Smooth muscle cell of the brain vasculature (primary cell): ENCODE measurements at regions not wholly inside any gene's neighbourhood (a gene's known extent, or its start where the extent isn't known, plus 50 kb on each side); places are given as distances from the start of the nearest gene placed in this dataset.
A peak's percentile ranks its signal among the peaks of the same experiment; 100 is the strongest.
"Not testable (repeated sequence)": the region's sequence is repeated elsewhere in the genome, so short reads cannot be mapped to it uniquely, and the experiment has no call there.

ENCODE experiments used
- DNase-seq: peaks from one replicate; pipeline ENCODE4 v3.0.0-alpha.2; 2012; ENCODE audit warnings: low read depth, low spot score

DNA sequence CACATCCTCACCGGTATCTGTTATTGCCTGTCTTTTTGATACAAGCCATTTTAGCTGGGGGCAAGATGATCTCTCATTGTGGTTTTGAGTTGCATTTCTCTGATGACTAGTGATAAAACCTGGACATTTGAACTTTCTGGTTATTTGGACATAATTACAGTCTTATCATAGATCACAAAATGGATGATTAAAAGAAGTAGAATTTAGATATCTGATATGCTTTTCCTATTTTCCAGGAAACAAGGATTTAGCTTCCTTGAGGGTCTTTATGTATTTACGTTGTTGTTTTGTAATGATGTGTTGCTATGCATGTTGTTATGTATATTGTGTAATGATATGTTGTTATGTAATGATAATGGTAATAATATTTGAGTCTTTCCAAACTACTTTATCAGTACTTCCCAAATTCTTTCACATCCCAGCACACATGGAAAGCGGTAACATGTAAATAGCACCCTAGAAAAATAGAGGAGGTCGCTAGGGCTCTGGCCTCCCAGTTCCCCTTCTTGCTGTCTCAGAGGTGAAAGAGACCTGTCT lies 53.8 kb downstream of the GJD2 start:
- no peak for DNase-seq

DNA sequence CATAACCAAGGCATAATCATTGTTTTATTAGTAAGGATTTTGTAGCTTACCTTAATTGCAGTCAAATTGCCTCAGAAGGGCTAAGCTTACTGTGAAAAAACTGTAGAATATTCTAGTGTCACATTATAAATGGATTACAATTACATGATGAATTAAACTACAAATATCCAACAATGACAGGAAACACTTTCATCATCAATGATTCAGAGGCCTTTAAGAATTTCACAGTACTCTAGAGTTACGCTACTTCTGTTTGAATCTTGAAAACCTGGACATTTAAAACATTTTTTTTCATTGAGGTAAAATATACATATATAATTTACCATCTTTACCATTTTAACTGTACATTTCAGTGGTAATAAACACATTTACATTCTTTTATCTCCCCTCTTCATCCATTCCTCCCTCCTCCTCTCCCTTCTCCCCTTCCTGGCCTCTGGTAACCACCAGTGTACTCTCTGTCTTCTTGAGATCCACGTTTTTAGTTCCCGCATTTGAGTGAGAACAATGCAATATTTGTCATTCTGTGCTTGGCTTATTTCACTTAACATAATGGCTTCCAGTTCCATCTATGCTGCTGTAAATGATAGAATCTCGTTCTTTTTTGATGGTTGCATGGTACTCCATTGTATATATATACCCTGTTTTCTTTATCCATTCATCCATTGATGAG lies 54.7 kb downstream of the GJD2 start:
- DNase-seq, result no peak

DNA sequence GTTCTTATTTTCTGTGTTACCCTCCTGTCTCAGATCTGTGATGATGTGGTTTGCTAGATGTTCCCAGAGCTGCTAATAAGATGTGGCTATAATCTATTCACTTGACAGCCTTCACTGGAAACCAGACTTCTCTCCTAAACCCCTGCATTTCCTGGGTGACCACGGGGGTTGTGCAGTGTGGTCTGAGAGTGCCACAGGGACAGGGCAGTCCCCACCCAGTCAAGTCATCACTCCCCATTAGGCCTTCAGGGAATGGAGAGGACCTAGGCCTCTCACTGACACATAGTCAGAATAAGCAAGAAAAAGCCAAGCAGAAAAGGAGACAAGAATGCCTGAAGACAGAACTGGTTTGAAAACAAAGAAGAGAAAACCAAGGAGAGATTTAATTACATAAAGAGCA lies 58.3 kb downstream of the GJD2 start:
- no peak for DNase-seq

DNA sequence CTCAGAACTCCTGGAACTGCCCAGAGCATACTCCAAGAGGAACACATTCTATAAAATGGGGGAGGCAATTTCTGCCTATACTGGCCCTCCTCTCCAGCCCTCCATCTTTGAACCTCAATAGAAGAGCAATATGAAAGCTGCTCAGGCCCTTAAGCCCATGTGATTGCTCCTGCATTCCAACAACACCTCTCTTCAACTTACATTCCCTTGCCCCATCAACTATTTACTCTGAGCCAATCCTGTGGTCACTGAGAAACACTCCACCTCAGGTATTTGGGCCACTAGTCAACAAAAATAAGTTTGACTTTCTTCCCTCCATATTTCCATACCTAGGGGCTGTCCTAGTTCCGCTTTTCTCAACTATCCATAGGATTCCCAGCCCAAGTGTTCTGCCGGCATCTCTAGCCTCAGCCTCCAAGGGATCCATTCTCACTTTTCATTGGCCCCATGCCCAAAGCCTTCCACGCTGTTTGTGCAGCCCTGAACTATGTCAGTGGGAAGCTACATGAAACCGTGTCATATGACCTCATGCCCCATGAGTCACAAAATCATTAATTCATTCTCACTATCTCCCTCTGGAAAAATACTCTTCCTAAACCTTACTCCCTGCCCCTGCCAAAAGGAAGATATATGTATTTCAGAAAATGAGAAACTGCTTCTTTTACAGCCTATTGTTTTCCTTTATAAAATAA lies 61.6 kb downstream of the GJD2 start:
- peak; percentile 62 for DNase-seq

DNA sequence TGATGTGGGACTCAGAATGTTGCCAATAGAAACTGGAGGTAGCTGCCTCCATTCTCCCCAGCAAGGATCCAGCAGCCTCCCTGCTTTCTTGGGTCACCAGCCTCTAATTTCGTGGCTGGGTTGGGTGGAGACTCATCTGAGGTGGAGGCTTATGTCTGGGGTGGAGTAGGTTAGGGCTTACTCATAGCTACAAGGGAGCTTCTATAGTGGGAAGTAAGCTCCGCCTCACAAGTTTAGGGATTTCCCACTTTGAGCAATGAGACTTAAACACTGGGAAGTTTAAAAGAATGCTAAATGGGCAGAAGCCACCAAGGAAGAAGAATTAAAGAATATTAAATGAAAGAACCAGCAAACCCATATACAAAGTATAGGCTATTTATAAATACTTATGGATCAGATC lies 63.8 kb downstream of the GJD2 start:
- DNase-seq, result no peak

DNA sequence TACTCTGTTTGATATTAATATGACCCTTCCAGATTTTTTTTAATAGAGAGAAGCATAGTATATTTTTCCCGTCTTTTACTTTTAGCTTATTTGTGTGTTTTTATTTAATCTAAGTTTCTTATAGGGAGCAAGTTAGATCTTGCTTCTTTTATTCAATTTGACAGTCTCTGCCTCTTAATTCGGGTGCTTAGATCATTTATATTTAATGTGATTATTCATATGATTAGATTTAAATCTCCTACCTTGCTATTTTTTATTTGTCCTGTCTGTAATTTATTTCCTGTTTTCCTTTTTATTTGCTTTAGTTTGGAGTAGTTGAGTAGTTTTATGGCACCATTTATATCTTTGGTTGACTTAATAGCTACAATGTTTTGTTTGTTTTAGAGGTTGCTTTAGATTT lies 66.1 kb downstream of the GJD2 start:
- DNase-seq, result no peak

DNA sequence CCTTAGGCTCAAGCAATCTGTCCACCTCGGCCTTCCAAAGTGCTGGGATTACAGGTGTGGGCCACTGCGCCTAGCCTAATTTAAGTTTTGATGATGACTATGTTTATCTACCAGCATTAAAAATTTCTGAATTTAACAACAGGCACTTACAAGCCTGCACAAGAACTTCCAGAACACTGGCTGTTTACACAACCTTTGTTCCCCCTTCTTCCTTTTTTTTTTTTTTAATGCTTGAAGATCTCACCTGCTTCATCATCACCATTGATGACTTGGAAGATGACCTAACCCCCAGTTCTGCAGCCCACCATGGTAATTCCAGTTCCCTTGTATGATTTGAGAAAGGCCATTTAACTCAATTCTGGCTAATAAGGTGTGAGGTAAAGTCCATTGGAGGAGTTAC lies 70.4 kb downstream of the GJD2 start:
- DNase-seq, result no peak

DNA sequence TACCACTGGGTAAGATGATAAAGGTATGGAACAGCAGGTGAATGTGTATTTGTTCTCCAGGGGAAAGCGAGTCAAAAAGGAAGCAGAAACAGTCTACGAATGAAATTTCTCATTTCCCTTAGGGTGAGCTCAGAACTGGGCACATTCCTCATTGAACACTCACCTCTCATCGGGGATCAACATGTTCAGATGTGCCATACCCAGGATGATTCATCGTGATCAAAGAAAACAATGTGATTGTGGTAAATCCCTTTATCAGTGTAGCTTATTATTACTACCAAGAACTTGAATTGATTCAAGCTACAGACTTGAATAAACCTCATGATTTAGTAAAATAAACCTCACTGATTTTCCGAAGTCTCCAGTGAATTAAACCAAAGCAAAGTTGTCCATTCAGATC lies 72.1 kb downstream of the GJD2 start:
- DNase-seq, result no peak

DNA sequence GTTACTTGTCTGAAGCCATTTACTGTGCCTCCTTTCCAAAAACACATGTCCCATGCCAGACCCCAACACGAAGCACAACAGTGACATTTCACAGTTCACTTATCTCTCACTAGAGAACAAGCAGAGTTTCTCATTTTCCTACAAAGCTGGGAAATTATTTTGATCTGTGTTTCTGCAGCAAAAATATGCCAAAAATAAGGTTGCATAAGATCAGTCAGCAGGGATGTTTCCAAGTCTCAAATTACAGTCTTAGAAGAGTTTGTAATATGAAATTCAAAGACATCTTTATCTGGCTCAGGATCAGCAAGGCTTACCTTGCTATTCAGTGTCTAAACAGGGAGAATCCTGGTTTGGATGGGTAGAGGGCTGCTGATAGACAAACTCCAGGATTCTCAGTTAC lies 75.5 kb downstream of the GJD2 start:
- DNase-seq, result no peak

DNA sequence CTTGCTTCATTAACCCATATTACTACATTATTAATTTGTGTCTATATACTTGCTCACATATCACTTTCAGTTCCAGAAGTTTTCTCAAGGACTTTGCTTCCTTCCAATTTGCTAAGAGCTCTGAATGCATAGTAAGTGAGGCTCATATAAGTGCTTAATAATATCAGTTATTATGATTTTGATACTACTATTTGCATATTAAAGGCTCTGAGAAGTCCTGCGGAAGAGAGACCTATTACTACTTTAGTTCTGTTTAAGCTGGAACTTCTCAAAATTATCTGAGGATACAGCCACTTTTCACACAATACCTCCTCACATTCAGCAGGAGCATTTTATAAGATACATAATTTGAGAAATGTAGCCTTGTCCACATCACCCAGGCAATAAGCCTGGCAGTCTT lies 81.6 kb downstream of the GJD2 start:
- no peak for DNase-seq

DNA sequence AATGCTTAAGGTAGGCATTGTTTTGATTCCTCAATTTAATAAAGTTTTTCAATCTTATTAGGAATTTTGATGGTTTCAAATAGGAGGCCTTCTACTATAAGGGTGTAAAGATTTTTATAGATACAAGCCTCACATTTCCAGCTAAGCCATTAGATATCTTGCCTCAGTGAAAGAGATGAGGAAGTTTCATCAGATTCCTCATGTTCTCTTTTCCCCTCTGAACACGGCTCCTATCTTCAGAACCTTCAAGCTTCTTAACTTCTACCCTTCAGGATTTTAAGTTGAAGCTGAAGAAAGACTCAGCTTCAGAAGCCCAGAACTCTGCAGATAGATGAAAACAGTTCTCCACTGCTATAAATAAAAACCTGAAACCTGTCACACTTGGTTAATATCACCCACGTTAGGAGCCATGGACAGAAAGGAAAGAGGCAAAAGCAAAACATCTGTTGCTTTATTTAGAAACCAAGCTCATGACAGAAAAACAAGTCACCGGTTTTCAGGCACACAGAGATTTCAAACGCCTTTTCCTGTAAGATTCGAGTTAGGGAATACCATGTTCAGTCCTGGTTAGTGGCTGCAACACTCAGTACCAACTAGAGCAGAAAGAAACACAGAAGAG lies 82.2 kb upstream of the GOLGA8B start:
- DNase-seq, result no peak

DNA sequence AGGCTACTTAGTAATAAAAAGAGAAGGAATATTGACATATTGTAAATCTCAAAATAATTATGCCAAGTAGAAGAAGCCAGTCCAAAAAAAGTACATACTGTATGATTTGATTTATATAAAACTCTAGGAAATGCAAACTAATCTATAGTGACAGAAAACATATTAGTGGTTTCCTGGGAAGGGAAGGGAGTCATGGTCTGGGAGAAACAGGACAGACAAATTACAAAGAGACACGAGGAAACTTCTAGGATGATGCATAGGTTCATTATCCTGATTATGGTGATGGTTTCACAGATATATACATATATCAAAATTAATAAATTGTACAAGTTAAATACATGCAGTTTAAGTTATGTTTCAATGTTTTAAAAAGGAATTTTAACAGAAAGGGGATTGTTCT lies 81.0 kb upstream of the GOLGA8B start:
- no peak for DNase-seq

DNA sequence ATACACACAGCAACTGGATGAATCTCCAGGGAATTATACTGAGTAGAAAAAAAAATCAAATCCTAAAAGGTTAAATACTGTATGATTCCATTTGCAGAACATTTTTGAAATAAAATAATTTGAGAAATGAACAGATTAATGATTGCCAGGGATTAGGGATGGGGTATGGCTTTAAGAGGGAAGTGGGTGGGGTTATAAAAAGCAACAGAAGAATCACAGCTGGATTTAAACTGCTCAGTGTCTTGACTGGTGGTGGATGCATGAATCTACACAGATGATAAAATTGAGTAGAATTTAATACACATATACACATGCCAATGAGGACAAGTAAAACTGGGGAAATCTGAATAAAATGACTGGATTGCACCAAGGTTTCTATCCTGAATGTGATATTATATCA lies 79.7 kb upstream of the GOLGA8B start:
- DNase-seq, result no peak

DNA sequence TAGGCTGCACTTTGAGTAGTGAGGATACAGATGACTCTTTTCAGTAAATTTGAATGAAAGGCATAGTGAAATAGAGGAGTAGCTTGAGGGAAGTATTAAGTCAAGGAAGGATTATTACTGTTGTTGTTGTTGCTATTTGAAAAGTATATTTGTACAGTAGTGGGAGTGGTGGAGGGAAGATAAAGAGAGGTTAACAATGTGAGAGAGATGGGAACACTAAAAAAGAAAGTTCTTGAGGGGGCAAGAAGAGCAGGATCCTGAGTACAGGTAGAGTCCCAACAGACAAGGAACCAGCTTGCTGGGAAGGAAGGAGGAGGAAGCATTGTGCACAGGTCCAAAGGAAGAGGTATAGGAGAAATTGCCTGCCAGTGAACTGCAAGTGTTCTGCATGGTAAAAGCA lies 75.6 kb upstream of the GOLGA8B start:
- no peak for DNase-seq

DNA sequence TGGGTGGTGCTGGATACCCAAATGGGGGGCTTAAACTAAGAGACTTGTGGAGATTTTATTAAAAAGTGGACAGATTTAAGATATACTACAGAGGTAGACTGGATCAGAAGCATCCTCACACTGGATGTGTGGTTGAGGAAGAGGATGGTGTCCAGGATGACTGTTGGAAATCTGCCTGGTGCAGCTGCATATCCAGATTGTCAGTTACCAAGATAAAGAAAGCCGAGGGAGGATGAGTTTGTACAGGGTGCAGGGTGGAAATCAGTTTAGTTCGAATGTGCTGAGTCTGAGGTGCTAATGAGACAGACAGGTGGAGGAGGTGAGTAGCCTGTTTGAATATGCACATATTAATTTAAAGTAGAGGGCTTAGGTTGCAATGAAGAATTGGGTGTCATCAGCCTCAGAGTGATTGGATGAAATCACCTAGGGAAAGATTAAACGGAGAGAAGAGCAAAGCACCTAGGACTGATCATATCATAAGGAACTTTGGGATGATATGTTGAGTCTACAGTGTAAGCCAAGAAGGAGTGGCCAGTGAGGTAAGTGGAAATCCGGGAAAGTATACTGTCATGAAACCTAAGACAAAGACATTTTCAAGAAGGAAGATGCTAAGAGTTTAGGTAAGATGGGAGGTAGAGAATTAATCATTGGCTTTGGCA lies 74.1 kb upstream of the GOLGA8B start:
- no peak for DNase-seq

DNA sequence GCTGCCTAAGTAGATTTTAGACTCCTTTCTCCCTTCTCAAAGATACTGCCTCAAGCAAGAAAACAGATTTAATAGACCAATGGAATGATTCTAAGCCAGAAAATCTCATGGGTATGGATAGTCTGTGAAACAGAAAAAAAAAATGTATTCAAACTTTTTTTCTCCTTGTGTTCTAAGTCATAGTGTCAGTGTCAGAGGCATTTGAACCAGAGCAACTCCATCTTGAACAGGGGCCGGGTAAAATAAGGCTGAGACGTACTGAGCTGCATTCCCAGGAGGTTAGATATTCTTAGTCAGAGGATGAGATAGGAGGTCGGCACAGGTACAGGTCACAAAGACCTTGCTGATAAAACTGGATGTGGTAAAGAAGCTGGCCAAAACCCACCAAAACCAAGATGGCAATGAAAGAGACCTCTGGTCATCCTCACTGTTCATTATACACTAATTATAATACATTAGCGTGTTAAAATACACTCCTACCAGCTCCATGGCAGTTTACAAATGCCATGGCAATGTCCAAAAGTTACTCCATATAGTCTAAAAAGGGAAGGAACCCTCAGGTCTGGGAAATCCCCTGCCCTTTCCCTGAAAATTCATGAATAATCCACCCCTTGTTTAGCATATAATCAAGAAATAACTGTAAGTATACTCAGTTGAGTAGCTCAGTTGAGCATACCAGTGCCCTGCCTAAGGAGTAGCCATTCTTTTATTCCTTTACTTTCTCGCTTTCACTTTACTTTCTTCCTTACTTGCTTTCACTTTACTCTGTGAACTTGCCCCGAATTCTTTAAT lies 72.8 kb upstream of the GOLGA8B start:
- DNase-seq, result no peak

DNA sequence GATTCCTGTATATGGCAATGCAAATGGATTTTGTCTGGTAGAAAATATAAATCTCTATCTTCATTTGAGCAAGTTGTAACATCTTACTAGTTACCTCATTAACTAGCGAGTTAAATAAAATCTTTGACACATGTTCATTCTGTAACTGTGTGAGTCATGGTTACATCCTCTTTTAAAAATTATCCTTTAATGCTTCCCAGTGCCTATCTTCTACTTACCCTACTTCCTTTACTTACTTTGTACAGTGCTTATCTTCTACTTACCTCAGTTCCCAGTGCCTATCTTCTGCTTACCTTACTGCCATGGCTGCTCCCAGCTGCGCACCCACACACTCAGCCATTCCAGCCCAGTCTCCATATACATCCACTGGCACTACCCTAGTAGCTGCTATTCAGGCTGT lies 71.9 kb upstream of the GOLGA8B start:
- DNase-seq, result no peak

DNA sequence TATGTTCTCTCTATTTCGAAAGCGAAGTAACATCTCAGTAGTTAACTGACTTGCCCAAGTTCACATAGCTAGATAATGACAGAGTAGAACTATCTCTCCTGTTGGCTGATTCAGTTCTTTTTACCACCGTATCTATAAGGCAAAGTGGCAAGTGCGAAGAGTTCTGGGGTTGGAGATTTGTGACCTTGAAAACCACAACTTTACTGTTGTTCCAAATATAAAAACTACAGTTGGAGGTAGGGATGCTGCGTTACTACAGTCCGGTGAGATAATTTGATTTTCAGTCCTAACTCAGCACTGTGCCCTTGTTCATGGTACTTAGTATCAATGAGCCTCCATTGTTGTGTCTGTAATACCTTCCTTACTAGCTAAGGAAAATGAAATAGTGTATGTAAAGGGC lies 71.2 kb upstream of the GOLGA8B start:
- DNase-seq, result no peak

DNA sequence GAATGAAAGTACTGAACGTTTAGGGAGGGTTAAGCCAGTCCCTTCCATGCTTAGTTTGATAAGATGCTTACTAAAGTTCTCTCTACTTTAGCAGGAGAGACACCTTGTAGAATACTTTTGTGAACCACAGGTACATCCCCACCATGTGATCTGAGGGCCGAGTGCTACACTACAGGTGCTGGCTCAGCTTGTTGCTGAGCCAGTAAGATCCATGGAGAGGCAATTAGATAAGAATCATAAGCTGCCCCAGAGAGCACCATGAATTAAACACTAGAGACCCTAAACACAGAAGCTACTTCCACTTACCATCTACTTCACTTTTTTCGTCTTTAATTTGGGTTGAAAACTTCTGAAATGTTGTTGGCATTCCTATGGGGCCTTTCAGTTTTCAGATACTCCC lies 70.5 kb upstream of the GOLGA8B start:
- no peak for DNase-seq

DNA sequence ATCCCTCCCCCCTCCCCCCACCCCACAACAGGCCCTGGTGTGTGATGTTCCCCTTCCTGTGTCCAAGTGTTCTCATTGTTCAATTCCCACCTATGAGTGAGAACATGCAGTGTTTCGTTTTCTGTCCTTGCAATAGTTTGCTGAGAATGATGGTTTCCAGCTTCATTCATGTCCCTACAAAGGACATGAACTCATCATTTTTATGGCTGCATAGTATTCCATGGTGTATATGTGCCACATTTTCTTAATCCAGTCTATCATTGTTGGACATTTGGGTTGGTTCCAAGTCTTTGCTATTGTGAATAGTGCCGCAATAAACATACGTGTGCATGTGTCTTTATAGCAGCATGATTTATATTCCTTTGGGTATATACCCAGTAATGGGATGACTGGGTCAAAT lies 69.9 kb upstream of the GOLGA8B start:
- not testable (repeated sequence) for DNase-seq

DNA sequence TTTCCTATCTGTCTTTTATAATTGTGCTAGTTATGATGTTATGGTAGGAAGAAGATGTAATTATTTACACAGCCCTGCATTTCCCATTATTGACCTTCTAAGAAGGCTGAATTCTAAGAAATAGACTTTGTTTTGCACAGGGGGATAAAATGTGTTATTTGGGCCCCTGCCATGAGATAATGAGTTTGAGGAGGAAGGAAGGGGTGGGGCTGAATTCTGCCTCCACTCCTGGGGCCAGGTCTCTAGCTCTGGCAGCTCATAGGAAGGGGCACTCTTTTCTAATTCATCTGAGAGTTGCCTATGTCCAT lies 69.2 kb upstream of the GOLGA8B start:
- no peak for DNase-seq
